ENCODE measurements at regions not wholly inside any gene's neighbourhood (a gene's known extent, or its start where the extent isn't known, plus 50 kb on each side); places are given as distances from the start of the nearest gene placed in this dataset.
"Not testable (repeated sequence)": the region's sequence is repeated elsewhere in the genome, so short reads cannot be mapped to it uniquely, and the experiment has no call there.

DNA sequence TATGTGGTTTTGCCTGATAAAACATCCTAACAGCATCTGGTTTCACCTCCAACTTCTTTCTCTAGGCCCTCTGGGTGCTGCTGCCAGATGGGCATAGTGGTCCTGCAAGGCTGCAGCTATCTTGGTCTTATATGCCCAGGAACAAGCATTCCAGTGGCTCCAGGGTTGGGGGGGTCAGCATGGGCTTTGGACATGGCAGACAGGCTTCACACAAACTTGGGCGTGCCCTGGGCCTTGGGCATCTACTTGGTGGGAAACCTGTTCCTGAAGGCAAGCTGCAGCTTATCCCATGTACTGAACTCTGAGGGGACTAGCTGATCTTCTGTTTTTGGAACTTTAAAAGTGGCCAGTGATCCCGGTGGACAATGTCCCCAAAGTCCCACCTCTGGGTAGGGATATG is 54.9 kb upstream of the ZNF678 start:
- no peak for DNase-seq

DNA sequence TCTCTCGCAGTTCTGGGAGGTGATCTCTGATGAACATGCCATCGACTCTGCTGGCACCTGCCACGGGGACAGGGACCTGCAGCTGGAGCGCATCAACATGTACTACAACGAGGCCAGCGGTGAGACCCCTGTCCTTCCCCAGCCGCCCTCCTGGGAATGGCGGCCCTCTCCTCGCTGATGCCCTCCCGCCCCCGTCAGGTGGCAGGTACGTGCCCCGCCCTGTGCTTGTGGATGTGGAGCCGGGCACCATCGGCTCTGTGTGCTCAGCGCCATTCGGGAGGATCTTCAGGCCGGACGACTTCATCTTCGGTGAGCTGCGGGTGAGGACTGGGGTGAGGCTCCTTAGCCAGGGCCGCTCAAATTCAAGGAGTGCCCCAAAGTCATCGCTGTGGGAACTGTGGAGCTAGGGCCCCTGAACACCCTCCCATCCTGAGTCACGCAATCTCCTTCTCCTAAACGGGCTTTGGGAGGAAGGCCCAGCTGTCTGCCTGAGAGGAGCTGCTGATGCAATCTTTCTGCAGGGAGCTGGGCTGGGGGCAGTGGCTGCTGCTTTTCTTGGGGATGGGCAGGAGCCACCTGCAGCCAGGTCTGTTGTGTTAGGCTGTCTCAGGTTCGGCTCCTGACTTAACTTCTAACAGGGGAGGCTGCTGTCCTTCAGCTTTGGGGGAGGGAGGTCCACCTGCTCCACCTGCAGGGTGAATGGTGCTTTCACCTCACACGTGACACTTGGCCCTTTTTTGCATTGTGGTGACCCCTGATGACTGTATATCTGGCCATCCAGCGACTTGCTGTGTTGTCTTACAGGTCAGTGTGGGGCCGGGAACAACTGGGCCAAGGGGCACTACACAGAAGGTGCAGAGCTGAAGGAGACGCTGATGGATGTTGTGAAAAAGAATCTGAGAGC is 56.6 kb upstream of the ZNF678 start:
- DNase-seq, result not testable (repeated sequence)

DNA sequence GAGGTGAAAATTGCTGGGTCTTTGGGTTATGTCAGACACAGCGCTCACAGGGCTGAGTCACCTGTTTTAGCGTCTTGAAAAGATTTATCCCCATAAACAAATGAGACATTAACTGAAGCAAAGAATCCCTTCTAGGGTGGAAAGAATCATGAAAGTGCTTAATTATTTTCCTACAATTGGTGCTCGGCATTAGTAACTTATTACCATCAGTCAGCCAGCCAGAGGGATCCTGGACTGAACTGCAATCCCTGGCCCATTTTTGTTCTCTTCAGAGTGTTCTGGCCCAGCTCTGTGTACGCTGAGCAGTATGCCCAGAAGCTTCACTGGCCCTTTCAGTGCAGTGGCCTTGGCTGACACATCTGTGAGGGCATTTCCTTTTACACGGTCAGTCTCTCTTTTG is 67.3 kb upstream of the ZNF678 start:
- not testable (repeated sequence) for DNase-seq

DNA sequence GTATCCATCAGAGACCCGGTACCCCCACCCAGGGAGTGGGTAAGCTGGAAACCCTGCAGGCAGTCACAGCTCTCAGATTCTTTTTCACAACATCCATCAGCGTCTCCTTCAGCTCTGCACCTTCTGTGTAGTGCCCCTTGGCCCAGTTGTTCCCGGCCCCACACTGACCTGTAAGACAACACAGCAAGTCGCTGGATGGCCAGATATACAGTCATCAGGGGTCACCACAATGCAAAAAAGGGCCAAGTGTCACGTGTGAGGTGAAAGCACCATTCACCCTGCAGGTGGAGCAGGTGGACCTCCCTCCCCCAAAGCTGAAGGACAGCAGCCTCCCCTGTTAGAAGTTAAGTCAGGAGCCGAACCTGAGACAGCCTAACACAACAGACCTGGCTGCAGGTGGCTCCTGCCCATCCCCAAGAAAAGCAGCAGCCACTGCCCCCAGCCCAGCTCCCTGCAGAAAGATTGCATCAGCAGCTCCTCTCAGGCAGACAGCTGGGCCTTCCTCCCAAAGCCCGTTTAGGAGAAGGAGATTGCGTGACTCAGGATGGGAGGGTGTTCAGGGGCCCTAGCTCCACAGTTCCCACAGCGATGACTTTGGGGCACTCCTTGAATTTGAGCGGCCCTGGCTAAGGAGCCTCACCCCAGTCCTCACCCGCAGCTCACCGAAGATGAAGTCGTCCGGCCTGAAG is 69.3 kb upstream of the ZNF678 start:
- DNase-seq, result not testable (repeated sequence)

DNA sequence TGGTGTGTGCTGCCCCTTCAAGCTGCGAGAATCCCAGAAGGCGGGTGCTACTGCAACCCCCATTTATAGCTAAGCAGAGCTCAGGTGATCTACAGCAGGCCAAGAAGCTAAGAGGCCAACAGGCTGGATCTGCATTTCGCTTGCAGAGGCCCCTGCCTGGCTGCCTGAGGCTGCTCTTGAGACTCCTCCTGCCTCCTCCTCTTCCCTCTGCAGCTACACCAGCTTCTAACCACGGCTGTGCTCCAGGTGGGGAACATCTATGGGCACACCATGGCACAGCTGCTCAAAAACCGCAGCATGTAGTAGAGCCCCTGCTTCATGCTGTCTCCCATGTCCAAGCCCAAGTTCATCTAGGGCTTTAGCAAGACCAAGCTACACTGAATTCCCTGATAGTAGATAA is 72.9 kb upstream of the ZNF678 start:
- no peak for DNase-seq

DNA sequence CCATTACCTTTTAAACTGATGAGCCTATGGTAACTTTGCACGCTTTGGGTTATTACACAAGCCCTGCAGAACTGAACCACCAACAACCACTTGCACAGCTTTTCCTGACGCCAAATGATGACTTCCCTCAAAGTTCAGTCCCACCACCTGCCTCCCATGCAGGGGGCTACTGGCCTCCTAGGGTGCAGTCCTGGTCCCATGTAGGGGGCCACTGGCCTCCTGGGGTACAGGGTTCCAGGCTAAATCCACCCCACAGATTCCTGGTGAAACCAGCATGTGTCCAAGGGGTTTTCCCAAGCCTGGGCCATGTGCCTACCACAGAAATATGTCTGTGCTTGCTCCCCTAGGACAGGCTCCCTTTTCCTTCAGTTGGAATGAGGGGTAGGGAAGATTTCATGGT is 73.4 kb upstream of the ZNF678 start:
- no peak for DNase-seq

DNA sequence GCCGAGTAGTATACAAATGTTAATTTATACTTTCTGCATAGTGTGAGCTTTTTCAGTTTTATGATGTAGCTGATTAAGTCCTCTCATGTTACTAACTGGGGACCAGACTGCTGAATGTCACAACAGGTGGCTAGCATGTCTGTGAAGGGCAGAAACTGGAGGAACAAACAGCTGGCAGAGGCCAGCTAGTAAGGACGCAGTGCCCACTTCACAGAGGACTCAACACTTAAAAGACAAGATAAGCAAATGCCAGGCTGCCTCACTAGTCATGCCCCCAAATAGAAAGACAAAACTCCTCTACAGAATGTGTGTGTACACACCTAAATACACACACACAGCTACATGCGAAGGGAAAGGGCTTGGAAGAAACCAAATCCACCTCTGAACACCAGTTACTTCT is 73.8 kb upstream of the ZNF678 start:
- DNase-seq, result no peak

DNA sequence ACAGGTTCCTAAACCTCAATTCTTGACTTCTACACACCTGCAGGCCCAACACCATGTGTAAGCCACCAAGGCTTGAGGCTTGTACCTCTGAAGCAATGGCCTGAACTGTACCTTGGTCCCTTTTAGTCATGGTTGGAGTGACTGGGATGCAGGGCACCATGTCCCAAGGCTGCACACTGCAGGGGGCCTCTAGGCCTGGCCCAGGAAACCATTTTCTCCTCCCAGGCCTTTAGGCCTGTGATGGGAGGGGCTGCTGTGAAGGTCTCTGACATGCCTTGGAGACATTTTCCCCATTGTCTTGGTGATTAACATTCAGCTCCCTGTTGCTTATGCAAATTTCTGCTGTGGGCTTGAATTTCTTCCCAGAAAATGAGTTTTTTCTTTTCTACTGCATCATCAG is 75.8 kb upstream of the ZNF678 start:
- DNase-seq, result no peak

DNA sequence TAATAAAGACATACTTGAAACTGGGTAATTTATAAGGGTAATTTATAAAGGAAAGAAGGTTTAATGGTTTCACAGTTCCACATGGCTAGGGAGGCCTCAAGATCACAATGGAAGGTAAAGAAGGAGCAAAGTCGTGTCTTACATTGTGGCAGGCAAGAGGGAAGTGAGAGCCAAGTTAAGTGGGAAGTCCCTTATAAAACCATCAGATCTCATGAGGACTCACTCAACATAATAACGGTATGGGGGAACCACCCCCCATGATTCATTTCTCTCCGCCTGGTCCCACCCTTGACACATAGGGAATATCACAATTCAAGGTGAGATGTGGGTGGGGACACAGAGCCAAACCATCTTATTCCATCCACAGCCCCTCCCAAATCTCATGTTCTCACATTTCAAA is 76.8 kb upstream of the ZNF678 start:
- no peak for DNase-seq

DNA sequence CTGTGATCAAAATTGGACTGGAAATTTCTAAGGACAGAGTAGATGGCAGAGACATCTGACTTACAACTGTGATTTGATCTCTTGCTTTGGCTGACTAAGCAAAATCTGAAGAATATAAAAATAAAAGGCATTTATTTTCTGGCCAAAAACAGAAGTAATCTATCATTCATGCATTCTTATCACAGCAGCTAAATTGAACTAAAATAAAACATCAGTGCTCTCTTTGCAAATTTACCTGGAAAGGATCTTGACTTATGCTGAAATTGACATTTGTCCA is 81.4 kb upstream of the ZNF678 start:
- DNase-seq, result no peak

DNA sequence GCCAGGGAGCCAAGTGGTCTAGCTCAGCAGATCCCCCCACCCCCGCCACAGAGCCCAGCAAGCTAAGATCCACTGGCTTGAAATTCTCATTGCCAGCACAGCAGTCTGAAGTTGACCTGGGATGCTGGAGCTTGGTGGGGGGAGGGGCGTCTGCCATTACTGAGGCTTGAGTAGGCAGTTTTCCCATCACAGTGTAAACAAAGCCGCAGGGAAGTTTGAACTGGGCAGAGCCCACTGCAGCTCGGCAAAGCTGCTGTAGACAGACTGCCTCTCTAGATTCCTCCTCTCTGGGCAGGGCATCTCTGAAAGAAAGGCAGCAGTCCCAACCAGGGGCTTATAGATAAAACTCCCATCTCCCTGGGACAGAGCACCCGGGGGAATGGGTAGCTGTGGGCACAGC is 89.3 kb upstream of the ZNF678 start:
- DNase-seq, result not testable (repeated sequence)

DNA sequence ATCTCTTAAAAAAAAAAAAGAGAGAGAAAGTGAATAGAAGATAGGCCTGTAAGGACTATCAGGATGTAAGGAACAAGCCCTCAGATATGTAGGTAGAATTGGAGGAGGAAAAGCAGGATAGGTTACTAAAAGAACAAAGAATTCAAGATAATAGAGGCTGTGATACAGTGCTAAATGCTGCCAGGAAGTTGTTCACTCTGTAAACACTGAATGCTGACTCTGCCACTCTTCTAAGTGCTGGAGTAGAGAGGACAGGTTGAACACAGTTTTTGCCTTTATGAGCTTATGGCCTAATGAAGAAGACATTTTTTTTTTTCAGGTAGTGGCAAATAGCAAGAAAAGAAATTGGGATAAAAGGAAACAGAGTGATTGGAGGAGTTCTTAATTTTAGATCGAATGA is 90.6 kb upstream of the ZNF678 start:
- DNase-seq, result no peak

DNA sequence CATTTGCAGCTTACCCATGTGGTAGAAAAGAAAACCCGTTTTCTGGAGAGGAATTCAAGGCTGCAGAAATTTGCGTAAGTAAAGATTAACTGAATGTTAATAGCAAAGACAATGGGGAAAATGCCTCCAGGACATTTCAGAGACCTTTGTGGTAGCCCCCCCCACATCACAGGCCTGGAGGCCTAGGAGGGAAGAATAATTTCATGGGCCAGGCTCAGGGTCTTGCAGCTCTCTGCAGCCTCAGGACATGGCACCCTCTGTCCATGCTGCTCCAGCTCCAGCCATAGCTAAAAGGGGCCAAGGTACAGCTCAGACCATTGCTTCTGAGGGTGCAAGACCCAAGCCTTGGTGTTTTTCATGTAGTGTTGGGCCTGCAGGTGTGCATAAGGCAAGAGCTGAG is 92.7 kb upstream of the ZNF678 start:
- no peak for DNase-seq

DNA sequence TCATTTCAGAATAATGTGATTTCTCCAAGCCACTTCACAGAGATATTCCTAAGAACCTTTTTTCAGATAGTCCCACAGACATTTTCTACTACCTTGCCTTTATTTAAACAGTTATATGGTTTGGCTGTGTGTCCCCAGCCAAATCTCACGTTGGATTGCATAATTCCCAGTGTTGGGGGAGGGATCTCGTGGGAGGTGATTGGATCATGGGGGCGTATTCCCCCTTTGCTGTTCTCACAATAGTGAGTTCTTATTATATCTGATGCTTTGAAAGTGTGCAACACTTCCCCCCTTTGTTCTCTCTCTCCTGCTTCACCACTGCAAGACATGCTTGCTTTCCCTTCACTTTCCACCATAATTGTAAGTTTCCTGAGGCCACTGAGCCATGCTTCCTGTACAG is 93.6 kb upstream of the ZNF678 start:
- no peak for DNase-seq

DNA sequence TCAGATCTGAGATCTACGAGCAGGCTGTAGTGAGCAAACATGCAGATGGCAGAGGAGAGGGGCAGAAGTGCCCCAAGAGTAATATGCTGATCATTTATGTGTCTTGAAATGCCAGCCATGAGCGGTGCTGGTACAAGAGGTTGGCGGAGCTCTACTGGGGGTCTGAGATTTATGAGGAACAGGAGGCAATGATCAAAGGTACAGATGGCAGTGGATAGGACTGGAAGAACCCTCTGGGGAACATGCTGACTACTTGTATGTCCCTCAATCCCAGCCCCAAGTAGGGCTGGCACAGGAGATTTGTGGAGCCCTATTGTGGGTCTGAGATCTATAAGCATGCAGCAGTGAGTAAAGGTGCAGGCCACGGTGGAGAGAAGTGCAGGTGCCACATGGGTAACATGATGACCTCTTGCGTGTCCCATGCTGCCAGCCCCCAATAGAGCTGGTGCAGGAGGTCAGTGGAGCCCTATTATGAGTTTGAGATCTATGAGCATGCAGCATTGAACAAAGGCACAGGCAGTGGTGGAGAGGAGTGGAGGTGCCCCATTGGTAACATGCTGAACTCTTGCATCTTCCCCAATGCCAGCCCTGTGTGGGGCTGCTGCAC is 97.2 kb upstream of the ZNF678 start:
- no peak for DNase-seq

DNA sequence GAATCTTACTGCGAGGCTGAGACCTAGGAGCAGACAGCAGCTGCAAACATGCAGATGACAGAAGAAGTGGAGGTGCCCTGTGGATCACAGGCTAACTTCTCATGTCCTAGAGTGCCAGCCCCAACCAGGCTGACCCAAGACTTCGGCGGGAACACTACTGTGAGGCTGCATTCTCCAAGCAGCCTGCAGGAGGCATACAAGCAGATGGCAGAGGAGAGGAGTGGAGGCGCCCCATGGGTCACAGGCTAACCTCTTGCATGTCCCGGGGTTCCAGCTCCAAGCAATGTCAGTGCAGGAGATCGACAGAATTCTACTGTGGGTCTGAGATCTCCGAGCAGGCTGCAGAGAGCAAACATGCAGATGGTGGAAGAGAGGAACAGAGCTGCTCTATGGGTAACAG is 98.1 kb upstream of the ZNF678 start:
- DNase-seq, result no peak

DNA sequence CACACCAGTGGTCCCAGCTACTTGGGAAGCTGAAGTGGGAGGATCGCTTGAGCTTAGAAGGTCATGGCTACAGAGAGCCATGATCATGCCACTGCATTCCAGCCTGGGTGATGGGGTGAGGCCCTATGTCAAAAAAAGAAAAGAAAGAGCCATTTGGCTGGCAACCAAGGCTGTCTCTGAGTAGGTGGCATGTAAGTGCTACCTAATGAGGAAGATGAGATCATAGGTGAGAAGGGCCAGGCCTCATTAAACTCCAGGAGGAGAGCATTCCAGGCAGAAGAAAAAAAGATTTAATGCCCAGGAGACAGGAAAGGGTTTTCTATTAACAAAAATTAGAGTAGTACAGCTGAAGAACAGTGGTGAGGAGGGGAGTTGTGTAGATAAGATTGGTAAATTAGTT is 103.4 kb upstream of the ZNF678 start:
- DNase-seq, result no peak

DNA sequence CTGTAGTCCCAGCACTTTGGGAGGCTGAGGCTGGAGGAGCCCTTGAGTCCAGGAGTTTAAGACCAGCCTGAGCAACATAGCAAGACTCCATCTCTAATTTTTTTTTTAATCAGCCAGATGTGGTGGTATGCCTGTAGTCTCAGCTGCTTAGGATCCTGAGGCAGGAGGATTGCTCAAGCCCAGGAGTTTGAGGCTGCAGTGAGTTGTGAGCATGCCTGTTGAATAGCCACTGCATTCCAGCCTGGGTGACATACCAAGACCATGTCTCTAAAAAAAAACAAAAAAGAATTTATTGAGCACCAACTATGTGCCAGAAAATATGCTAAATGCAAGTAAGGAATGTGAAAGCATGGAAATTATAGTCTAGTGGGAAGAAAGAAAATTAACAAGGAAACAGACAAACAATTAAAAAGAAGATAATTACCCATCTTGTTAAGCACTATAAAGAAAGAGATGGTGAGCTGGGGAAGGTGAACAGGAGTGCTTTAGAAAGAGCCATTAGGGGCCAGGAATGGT is 104.0 kb upstream of the ZNF678 start:
- DNase-seq, result no peak

DNA sequence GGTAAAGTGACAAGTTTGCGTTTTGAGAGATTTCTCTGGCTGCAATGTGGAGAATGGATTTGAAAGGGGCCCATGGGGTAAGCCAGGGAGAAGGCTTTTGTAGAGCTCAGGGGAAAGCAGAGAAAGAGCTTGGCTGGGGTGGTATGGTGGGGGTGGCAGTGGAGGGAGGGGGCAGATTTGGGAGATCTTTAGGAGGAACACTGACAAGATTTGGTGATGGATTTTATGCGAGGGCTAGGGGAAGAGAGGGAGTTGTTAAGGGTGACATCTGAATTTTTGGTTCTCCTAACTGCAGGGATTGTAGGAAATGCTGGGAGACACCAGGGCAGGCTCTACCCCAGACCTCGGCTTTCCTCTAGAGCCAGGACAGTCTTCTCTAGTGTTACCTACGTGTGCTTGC is 108.7 kb upstream of the ZNF678 start:
- DNase-seq, result no peak

DNA sequence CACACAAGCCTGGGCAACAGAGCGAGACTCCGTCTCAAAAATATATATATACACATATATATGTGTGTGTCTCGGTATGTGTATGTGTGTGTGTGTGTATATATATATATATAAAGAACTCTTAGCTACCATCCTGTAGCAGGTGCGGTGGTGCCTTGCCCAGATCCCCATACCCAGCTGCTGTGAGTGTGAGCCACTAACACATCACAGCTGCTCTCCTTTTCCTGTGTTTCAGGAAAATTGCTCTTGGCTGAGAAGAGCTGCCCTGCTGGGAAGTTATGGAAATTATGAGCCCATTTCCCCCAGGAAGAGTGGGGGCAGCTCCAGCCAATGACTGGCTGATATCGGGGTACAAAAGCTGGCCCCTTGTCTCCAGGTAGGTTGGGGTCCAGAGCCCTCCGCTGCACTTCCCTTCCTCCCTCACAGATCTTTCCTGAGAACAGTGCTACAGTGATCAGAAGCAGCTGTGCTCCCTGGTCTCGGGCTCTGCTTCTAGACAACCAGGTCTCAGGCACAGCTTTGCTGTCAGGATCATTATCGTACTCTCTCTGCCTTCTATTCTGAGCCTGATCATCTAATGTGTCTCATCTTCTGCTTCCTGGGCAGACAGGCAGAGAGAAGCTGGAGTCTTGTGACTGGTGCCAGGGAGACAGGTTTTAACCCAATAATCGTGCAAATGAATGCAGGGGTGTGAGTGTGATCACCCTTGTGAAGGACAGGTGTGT is 109.6 kb upstream of the ZNF678 start:
- no peak for DNase-seq

DNA sequence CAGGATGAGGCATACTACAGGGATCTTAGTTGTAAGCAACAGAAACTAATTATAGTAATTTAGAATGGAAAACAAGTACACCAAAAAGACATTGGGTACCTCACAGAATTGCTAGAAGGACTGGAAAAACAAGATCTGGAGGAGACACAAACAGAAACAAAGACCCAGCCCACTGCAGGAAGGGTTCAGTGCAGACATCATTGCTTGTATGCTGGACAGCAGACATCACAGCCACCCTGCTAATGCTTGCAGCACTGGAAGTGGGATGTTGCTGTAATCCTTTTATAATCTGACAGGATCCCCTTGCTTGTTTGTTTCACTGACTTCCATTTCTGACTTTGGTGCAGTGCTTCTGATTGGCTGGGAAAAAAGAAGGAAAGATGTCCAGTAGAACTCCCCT is 111.4 kb upstream of the ZNF678 start:
- DNase-seq, result no peak

DNA sequence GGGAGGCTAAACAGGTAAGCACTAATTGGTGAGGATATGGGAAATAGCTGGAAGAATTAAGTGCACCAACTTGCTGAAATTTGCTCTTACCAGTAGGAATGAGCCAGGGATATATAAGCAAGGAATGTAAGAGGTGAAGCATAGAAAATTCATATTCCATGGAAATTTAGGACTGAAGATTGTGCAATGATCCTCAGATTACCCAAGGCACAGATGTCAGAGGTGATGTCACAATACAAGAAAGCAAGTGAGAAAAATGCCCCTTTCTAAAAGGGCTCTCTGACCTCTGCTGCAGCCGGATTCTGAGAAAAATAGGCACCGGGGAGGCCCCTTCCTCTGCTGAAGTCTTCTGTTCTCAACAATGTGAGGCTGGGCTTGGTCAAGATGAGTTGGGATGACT is 112.3 kb upstream of the ZNF678 start:
- DNase-seq, result no peak

DNA sequence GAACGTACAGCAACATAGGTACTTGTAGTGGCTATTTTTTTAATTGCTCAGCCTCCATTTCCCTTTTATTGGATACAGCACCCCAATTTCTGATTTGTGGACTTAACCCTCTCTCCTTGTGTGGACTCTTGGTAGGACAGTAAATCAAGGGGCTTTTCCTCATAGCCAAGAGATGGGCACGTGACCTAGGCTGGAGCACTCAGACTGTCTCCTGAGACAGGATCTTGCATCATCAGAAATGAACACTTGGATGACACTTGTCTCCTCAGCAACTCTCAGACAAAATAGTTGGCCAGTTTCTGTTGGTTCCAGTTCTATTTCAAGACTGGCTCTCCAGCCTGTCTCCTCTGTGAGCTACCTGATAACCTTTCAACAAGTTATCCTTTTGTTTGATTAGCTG is 112.9 kb upstream of the ZNF678 start:
- no peak for DNase-seq
